Epithelial cell of esophagus (primary cell): ENCODE measurements at regions not wholly inside any gene's neighbourhood (a gene's known extent, or its start where the extent isn't known, plus 50 kb on each side); places are given as distances from the start of the nearest gene placed in this dataset.

ENCODE experiments used
- DNase-seq: peaks from one replicate; pipeline ENCODE4 v3.0.0; 2010; ENCODE audit warnings: low read depth
- H3K4me3 ChIP-seq: 2 replicates; pipeline ENCODE4 v1.5.1; 2011; ENCODE audit warnings: mild to moderate bottlenecking, low read length, control low read depth
- TF ChIP-seq, protein P1 (sequence below): IDR thresholded peaks from 2 replicates; pipeline ENCODE4 v1.5.1; 2011; ENCODE audit warnings: low read depth, mild to moderate bottlenecking, low read length, control low read depth, inconsistent platforms; ENCODE audit not compliant: insufficient read depth; ENCODE audit errors: missing control alignments

DNA sequence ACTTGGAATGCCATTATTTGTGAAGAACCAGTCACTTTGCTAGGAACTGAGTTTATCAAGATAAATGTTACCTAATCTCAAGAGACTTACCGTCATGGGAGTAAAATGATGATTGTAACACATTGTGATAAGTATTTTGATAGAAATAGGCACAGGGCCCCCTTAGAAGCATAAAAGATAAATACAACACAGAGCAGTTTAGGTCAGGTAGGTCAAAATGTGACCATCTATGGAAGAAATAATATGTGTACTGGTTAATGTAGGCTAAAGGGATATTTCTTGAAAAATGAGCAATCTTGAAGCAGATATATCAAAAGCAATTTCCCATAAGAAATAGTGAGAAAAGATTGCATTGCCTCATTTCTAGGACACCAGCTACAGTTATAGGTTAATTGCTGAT, 1386.8 kb upstream of the ADGRL2 start:
- DNase-seq, result no peak
- no peak overlapping the region for H3K4me3 ChIP-seq
- TF ChIP-seq, protein P1, sequence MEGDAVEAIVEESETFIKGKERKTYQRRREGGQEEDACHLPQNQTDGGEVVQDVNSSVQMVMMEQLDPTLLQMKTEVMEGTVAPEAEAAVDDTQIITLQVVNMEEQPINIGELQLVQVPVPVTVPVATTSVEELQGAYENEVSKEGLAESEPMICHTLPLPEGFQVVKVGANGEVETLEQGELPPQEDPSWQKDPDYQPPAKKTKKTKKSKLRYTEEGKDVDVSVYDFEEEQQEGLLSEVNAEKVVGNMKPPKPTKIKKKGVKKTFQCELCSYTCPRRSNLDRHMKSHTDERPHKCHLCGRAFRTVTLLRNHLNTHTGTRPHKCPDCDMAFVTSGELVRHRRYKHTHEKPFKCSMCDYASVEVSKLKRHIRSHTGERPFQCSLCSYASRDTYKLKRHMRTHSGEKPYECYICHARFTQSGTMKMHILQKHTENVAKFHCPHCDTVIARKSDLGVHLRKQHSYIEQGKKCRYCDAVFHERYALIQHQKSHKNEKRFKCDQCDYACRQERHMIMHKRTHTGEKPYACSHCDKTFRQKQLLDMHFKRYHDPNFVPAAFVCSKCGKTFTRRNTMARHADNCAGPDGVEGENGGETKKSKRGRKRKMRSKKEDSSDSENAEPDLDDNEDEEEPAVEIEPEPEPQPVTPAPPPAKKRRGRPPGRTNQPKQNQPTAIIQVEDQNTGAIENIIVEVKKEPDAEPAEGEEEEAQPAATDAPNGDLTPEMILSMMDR, result no peak

DNA sequence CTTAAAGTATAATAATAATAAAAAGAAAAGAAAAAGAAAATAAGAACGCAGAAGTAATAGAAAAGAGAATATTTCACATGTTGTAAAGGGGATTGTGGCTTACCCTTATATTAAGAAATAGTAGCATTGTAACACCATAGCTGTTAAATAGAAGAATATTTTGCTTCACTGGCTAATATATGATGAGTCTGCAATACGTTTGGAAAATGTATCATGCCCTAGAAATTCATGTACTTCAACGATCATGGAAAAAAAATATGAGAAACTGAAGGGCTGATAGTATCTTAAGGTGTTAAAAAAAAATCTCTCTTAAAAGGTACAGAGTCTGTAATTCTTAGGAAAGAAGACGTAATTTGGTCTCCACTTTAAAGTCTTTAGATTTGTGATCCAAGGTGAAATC, 1390.5 kb upstream of the ADGRL2 start:
- TF ChIP-seq, protein P1, result no peak
- H3K4me3 ChIP-seq, result no peak overlapping the region
- no peak for DNase-seq

DNA sequence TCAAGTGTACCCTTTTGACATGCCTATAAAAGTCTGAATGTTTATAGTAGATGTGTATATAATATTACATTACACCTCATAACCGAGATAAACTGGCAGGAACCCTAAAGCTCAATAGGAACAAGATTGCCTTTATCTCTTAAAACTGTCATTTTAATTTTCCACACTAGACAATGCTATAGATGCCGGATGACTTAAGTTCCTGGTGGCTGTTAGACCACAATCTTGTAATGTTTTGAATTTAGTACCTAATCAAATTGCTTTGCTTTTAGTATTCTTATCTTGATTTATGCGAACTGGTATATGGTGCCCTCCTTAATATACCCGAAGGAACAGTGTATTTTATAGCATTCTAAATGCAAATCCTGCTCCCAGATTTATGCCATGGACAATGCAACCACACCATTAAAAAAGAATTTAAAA, 1397.0 kb upstream of the ADGRL4 start:
- no peak for DNase-seq
- TF ChIP-seq, protein P1, result no peak
- H3K4me3 ChIP-seq, result no peak overlapping the region

DNA sequence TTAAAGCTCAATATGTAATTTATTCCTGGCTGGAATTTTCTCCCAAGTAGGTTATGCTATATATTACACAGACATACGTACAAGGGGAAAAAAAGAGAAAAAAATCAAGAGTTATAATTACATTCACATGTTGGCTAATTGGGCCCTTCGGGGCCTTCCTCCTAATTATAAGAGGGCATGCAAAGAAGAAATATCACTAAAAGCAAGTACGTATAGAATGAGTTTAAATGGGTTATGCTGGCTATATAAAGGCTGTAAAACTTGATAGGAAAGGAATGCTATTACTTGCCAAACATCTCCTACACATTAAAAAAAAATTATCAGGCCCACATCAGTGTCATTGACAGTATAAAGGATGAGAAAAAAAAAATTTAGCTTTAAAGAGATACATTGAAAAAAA, 1396.1 kb upstream of the ADGRL4 start:
- H3K4me3 ChIP-seq, result no peak overlapping the region
- TF ChIP-seq, protein P1, result no peak
- DNase-seq, result no peak

DNA sequence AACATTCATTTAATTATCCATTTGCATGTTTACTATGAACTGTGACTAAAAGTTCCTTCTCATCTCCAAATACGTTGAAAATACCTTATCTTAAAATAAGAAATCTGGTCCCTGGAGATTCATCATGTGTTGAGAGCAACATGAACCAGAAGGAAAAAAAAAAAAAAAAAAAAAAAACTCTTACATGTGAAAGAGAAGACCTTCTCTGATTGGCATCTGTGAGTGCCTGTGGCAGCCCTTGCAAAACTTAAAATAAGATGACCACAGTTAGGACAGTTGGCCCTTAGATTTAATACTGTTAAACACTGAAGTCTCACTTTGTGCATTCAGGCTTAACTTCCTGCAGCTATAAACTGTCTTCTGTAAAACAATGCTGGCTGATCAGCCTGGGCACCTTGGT, 1395.2 kb upstream of the ADGRL4 start:
- no peak for DNase-seq
- TF ChIP-seq, protein P1, result no peak
- no peak overlapping the region for H3K4me3 ChIP-seq

DNA sequence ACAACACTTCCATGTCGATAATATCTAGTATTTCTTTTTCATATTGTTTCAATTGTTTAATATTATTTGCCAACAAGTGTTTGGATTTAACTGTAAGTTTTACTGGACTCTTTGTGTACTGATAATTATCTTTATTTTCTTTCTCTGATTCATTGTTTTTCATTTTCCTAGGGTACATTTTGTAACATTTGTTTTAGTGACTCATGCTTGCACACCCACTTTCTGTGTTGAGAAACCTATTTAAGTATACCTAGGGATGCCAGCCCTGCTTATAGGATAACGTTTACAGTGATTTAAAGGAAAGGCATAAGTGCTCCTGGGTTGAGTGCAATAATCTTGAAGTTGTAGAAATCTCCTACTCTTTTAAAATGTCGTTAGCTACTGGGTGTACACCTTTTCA, 1386.0 kb upstream of the ADGRL4 start:
- peak; percentile 88 for DNase-seq
- TF ChIP-seq, protein P1, result no peak
- H3K4me3 ChIP-seq, result no peak overlapping the region

DNA sequence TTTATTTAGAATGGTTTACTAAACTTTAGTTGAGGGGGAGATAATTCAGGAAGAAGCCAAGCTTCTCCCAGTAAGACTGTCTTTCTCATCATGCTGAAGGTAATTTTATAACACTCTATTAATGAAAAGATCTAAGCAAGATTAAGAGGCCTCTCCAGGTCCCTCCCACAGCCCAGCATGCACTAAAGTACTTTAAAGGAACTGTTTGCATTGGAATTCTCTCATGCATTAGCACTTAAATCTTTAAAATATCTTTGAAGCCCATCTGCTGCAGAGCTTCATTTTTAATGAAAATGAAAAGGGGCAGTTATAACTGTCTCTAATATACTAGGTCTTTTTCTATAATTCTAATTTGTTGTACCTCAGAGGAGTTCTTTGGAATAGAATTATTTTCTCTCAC, 1379.1 kb upstream of the ADGRL4 start:
- no peak for DNase-seq
- no peak overlapping the region for H3K4me3 ChIP-seq
- TF ChIP-seq, protein P1, result no peak
